DMS53 treated with DMSO at 0.1 percent for 48 hours (cell line): ENCODE measurements at regions not wholly inside any gene's neighbourhood (a gene's known extent, or its start where the extent isn't known, plus 50 kb on each side); places are given as distances from the start of the nearest gene placed in this dataset.
"Not testable (repeated sequence)": the region's sequence is repeated elsewhere in the genome, so short reads cannot be mapped to it uniquely, and the experiment has no call there.

Experiments used
- DNase-seq: peaks from one replicate; lab custom pipeline; 2025; ENCODE audit not compliant: unreplicated experiment; lab: John Stamatoyannopoulos, UW

DNA sequence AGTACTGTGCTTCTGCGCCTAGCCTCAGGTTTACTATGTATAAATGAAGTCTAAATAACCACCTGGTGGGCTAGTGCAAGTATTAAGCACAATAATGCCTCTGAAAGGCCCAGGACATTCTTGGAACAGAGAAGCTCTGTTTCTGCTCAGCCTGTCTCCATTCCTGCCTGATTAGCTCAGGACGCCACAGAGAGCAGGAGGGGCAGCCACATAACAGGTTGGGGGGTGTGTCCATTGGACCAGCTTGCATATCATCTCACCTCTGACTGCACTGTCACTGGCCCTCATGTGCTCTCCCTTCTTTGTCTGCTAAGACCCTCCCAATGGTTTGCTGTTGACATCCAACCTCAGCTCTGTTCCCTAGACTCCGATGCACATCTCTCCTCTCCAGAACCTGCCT is 52.8 kb upstream of the IKZF1 start:
- no peak for DNase-seq

DNA sequence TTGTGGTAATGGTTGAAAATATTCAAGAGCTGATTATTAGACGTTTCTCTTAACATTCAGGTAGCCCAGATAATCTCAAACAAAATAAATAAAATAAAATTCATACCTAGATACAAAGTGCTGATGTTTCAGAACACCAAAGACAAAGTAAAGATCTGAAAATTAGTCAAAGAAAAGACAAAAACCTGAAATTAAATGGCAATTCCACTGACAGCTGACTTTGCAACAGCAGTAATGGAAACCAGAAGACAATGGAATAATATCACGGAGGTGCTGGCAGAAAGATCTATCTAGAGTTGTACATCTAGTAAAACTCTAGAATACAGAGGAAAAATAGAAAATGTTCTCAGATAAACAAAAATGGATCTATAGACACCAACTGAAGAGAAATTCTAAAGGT is 58.0 kb upstream of the IKZF1 start:
- no peak for DNase-seq

DNA sequence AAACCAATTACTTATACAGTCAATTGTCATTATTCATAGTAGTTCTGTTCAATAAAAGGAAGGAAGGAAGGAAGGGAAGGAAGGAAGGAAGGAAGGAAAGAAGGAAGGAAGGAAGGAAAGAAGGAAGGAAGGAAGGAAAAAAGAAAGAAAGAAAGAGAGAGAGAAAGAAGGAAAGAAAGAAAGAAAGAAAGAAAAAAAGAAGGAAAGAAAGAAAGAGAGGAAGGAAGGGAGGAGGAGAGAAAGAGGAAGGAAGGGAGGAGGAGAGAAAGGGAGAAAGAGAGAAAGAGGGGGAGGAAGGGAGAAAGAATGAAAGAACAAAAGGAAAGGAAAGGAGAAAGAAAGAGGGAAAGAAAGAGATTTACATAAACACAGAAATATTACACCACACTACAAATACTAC is 62.4 kb upstream of the IKZF1 start:
- not testable (repeated sequence) for DNase-seq

DNA sequence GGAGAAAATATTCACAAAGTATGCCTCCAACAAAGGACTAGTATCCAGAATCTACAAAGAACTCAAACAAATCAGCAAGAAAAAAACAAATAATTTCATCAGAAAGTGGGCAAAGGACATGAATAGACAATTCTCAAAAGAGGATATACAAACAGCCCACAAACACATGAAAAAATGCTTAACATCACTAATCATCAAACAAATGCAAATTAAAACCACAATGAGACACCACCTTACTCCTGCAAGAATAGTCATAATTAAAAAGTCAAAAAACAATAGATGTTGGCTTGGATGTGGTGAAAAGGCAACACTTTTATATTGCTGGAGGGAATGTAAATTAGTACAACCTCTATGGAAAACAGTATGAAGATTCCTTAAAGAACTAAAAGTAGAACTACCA is 63.8 kb upstream of the IKZF1 start:
- not testable (repeated sequence) for DNase-seq

DNA sequence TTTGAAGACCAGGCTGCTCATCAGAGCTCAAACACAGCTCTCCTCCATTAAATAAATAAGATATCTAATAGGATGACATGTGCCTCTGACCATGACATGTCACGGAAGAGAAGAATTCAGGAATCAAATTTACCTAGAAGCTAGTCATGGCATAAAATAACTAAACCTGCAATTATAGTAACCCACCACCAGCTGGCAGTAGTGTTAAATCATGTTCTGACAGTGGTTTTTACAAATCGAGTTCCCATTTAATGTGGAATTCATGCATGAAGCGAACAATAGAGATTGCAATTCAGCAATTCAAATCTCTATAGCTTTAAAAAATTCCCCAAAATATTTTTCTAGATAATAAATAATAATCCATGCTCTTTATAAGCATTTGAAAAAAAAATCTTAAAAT is 74.6 kb upstream of the IKZF1 start:
- no peak for DNase-seq

DNA sequence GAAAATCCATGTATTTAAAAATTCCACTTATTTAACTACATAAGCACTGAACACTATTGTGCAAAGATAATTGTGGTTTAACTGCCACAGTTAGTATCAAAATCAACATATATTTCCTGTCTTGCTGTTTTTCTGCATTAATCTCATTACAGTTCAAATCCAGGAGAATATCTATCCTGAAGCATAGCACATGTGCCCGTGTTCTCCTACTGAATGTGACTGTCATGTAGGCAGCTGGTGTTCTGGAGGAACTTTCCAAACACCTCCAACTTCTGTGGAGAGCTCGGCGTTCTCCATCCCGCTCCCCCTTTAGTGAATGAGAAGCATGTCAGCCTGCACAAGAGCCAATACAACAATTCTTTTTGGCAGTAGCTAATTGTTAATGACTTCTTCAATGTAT is 76.4 kb upstream of the IKZF1 start:
- DNase-seq = no peak

DNA sequence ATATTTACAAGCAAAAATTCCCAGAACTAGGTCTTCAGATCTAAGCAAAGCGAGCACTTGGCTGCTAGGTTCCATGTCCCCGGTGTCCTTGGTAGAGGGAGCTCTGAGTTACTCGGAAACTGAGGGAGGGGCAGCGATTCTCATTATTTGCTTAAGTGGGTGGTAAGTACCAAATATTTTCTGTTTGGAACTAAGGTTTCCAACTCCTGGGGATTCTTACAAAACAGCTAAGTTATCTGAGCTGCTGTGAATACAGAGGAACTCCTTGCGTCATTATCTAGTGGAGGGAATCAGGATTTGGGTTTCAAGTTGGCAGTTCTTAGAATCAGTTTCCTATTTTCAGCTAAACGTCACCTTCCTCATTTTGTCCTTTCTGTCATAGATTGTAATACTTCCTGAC is 76.8 kb upstream of the IKZF1 start:
- no peak for DNase-seq

DNA sequence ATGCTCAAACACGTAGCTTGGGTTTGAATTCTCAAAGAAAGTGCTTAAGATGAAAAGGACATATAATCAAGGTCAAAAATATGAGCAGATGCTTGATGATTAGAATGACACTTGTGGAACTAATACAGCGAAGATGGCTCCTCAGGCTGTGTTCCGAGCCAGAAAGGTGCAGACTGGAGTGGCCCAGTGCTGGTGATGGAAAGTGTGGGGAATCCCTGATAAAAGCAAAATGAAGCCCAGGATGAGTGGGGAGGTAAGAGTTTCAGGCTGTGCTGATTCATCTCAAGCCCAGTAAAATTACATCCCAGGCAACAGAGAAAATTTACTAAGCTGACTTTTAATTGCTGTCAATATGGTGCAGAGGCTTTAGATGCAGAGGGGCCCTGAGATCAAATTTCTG is 77.8 kb upstream of the IKZF1 start:
- DNase-seq = no peak

DNA sequence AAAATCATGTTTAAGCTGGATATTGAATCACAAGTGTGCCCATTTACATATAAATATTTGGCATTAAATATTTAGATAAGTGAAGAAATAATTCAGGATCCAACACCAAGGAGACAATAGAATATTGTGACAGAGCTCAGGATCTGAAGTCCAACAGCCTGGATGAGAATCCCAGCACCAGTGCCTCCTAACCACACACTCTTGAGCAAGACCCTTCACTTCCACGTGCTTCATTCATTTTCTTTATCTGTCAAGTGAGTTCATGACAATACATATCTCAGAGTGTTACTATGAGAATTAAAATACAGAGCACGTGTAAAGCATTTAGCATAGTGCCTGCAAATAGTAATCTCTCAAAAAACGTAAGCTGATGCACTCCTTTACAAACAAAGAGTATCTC is 78.4 kb upstream of the IKZF1 start:
- no peak for DNase-seq

DNA sequence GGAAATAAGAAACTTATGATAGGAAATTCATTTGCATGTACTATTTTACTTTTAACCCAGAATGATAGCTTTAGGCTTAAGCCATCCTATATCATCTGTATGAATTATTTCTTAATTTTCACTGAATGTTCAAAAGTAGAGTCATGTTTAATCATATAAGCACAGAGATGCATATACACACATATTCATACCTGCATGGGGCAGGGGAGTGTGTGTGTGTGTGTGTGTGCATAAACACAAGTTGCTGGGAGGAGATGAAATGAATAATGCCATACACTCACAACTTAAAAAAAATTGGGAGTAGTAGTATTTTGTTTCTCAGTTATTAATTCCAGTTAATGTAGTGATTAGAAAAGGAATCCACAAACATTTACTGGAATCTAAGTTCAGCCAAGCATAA is 83.1 kb upstream of the IKZF1 start:
- DNase-seq = no peak

DNA sequence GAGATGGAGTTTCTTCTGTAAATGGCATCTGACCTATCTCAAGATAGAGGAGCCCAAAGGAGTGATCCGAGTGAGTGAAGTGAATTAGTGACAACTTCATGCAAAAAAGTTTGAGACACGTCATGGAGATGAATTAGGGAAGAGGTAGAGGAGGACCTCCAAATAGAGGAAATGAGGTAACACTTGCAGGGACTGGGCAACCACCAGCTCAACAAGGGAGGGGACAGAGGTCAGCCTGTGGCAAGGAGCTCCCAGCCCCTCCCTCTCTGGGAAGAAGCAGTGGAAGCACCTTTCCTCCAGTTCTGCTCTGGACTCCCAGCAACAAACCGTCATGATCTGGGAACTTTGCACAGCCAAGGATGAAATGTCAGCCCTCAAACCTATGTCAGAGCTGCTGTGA is 83.5 kb upstream of the IKZF1 start:
- DNase-seq = no peak

DNA sequence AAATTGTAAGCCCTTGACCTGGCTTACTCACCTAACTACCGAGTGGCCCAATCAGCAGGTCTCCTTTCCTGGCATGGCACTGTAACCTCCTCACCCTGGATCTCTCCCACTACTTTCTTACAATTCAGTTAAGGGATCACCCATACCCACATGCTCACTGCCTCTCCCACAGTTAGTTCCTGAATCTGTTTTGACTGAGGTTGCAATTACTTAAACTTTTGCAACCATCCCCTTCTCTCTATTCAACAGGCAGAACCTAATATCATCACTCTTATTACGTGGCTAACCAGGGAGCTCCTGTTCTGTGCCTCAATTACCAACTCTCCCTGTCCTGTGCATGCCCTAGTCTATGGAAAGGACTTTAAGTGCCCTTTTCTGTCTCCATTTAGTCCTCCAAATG is 84.2 kb upstream of the IKZF1 start:
- no peak for DNase-seq

DNA sequence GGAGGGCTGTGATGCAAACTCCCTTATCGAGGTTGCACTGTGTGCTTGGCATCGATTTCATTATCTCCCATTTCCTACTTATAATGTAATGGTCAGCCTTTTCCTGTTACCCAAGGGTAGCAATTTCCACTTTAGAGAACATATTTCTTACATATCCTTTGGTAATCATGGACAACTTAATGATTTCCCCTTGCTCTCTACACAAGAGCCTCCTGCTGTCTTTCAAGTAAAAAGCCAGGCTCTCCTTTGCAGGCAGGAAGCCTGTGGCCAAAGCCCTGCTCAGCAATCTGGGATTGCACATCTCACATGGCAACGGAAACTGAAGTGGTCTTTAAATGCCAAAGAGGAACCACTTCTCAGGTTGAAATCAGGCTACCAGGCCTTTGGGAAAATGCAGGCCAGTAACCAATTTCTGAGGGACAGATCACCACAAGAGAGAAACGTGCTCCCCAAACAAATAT is 86.7 kb upstream of the IKZF1 start:
- DNase-seq = no peak

DNA sequence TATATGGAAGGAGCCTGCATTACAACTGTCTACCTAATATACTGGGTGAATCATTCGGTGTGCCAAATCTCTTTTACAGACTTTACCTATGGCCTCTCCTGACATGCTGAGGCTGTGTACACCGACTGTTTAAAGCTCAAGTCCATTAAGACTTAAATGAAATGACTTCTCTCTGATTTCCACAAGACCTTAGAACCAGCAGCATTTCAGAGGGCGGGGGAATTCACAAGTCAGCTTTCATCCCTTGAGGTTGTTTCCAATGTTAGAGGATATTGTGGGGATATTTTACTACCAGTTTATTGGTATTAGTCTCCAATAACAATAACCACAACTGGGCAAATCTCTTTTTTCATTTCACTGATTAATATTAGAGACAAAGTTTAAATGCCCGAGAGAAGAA is 87.1 kb upstream of the IKZF1 start:
- DNase-seq = no peak

DNA sequence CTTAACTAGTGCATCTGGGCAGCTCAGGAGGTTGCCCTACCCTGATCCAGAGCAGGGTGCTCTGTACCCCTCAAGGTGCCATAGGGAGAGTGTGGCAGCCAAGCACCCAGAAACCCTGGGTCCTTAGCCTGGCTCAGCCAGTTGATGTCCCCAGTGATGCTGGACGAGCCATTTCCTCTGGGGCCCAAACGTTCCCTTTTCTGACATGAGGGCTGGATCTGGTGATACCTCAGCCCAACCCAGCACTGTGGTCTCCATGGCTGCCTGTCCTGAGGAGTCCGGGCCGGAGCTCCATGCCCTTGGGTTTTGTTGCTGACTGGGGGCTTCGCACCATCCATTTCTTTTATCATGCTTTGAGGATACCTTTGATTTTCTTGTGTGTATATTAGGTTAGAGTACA is 87.9 kb upstream of the IKZF1 start:
- no peak for DNase-seq

DNA sequence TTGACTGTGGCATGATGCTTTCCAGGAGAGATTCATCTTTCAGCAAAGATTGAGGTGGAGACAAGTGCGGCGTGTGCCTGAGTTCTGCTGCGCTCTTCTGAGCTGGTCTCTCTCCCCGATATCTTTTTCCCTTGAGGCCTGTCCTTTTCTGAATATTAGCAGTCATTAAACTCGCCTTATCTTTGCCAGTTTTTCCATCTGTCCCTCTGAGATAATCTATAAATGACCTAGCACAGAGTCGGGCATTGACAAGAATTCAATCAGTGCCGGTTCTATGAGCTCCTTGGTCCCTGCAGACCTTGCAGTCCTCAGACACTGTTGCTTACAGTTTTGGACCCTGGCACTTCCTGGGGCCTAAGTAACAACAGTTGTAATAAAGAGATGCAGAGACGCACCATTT is 89.7 kb upstream of the IKZF1 start:
- DNase-seq = no peak

DNA sequence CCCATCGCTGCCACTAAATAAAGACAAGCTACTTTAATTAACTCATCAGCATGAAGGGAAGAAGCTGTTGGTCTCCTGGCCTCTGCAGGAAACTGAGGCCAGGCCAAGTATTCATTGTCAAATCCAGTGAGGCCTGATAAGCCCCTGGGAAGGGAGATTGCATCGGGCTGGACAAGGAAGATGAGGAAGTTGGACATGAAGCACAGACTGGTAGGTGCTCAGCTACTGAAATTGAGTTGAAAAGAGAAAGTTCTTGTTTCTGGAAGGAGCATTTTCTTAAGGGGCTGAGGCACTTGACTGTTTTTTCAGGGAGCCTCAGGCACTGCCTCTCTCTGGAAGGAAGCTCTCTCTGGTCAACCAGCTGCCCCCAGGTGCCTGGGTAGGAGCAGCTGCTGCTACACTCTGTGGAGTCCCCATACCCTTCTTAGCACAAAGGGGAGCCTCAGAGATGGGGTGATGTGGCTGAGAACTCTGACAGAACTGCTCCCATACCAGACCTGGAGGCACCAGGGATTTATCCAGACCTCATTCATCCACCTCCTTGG is 90.3 kb upstream of the IKZF1 start:
- no peak for DNase-seq

DNA sequence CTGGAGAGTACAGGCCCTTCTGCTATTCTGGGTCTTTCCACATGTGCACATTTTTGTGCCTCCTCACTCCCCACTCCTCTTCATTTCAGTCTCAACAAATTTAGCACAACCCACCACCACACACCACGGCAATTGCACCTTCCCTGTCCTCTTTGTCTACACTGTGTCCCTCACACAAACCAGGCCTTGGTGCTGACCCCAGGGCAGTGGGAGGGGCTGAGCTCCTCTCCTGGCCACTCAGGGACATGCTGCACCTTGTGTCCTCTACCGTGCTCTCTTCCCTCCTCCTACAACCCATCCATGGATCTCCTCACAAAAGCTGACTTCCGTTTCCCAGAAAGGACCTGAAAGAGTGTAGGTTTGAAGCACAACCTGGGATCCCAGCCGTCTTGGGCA is 90.9 kb upstream of the IKZF1 start:
- DNase-seq = no peak

DNA sequence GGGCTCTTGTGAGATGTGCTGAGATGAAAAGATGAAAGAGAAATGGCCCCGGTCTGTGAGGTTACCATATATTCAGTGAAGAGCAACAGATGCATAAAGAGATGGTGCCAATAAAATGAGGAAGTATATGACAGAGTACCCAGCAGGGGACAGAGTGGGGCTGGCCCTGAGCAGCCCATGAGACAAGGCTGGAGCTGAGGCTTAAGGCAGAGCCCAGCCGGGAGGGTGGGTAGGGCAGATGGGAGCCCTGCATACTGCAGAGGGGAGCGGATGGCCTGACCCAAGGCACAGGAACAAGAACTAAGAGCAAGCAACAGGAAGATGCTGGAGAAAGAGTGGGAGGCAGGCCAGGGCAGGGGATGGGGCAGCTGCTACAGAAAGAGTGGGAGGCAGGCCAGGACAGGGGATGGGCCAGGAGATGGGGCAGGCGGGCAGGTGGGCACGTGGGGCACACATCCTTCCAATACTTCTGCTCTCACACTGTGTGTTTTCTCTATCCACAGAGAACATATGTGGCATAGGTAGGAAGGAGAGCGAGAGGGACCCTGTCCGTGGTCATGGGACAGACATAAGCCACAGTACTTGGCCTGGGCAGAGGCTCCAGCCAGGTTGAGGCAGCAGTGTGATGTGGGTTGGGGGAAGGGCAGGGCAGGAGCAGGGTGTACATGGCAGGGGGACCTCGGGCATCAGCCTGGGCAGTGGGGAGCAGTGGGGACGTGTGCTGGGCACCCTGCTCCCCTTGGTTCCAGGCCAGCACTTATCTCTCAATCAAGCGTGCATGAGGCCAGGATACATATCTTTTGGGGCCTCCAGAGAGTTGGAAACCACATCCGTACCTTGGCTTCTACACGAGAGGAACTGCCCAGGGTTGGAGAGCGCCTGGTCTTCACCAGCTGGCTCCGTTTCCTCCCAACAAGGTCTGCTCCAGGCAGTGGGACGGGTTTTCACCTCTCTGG is 91.6 kb upstream of the IKZF1 start:
- no peak for DNase-seq

DNA sequence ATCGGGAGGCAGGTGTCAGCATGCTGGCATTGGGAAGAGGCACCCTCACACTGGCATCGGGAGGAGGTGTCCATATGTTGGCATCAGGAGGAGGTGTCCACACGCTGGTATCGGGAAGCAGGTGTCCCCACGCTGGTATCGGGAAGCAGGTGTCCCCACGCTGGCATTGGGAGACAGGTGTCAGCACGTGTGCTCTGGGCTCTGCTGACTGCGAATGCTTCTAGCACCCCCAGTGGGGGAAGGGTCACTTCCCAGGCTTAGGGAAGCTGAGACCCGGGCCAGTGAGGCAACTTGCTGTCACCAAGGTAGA is 92.5 kb upstream of the IKZF1 start:
- DNase-seq = no peak

DNA sequence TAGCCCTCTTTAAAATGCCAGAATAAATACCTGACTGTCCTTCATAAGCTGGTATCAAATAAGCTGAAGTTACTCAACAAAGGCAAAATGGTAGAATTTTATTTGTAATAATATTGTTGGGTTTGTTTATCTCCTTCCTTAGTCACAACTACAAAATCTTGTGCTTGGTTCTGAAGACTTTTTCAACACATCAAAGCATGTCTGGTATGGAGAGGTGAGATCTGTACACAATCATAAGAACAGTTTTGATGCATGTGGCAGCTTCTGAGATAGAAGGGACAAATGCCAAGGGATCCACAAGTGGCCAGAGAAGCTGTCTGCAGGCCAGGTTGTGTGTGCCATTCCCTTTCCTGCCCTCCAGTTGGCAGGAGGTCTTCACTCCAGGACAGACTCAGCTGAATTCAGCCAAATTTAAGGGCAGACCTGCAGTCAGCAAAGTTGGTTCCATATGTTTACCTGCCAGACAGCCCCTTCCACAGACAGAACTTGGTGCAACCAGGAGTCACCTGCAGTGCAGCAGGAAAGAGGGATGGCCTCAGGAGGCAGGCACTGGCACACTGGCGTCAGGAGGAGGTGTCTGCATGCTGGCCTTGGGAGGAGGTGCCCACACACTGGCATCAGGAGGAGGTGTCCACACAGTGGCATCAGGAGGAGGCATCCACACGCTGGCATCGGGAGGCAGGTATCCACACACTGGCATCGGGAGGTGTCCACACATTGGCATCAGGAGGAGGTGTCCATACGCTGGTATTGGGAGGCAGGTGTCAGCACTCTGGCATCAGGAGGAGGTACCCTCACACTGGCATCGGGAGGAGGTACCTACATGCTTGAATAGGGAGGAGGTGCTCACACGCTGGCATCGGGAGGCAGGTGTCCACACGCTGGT is 93.1 kb upstream of the IKZF1 start:
- DNase-seq = no peak

DNA sequence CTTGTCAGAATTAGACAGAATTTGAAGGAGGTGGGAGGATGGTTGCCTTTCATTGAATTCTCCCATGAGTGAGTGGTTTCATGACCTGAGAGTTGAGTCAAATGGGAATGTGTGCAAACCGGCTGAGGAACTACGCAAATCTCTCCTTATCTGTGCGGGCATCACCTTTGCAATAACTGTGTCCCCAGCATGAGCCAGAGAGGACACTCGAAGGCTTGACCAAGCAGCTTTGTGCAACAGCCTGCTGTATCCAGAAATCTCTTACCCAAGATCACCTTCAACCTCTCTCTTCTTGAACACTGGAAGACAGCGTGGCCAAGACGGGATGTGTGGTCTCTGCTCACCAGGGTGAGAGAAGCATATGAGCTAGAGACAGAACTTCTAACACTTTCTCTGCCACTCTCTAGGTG is 93.8 kb upstream of the IKZF1 start:
- DNase-seq = no peak
